Spleen (tissue), 7 donors: ENCODE measurements at regions not wholly inside any gene's neighbourhood (a gene's known extent, or its start where the extent isn't known, plus 50 kb on each side); places are given as distances from the start of the nearest gene placed in this dataset.

Experiments used
- CTCF ChIP-seq, 11 experiments: fragments of 200-600 bp in 7 of 11; fragments of 450-650 bp in 4 of 11; sonication (generic) in 4 of 11; IDR thresholded peaks in 8 of 11; conservative IDR thresholded peaks in 3 of 11; 1 replicate in 7 of 11; 2 replicates in 4 of 11; pipeline versions ENCODE4 v1.4.0 to v1.8.0; 2016 to 2021; ENCODE audit warnings: antibody characterized with exemption in 11 of 11, inconsistent platforms in 4 of 11, mild to moderate bottlenecking in 1 of 11
- POLR2A ChIP-seq, 3 donors: fragments of 450-650 bp; IDR thresholded peaks; one replicate each; pipeline ENCODE4 v1.5.1; 2017; ENCODE audit warnings: antibody characterized with exemption in 3 of 3, mild to moderate bottlenecking in 1 of 3
- donor health status: DM: no; HTN: no; CAD: no; lungs with moderate emphysema.
- donor health status: DM: no; HTN: no; CAD: no.
- donor health status: DM: no; HTN: no; CAD: no.

GRCh38 chr18:35890323-35890722 is 82.2 kb upstream of the RMP24 start:
- no peak for TF ChIP-seq POLR2A (IDR thresholded peaks at IDR 0.05)
- no peak for TF ChIP-seq CTCF (IDR thresholded peaks at IDR 0.05 in 8 of 11, conservative IDR thresholded peaks at IDR 0.05 in 3 of 11)
